Ishikawa (cell line): ENCODE measurements at regions not wholly inside any gene's neighbourhood (a gene's known extent, or its start where the extent isn't known, plus 50 kb on each side); places are given as distances from the start of the nearest gene placed in this dataset.

Source experiments
- CREB1 ChIP-seq: IDR thresholded peaks from 2 replicates; pipeline ENCODE4 v1.6.1; 2012; ENCODE audit warnings: low read depth
- EGR1 ChIP-seq: IDR thresholded peaks from 2 replicates; pipeline ENCODE4 v1.6.1; 2012
- EP300 ChIP-seq: IDR thresholded peaks from 2 replicates; pipeline ENCODE4 v1.6.1; 2012; ENCODE audit warnings: borderline replicate concordance
- FOXM1 ChIP-seq: IDR thresholded peaks from 2 replicates; pipeline ENCODE4 v1.6.1; 2012; ENCODE audit warnings: low read depth, borderline replicate concordance
- MAX ChIP-seq: IDR thresholded peaks from 2 replicates; pipeline ENCODE4 v1.6.1; 2012
- RAD21 ChIP-seq: IDR thresholded peaks from 2 replicates; pipeline ENCODE4 v1.6.1; 2012; ENCODE audit warnings: low read depth
- TCF12 ChIP-seq: IDR thresholded peaks from 2 replicates; pipeline ENCODE4 v1.6.1; 2012; ENCODE audit warnings: low read depth
- TEAD4 ChIP-seq: IDR thresholded peaks from 2 replicates; pipeline ENCODE4 v1.6.1; 2012
- USF1 ChIP-seq: IDR thresholded peaks from 2 replicates; pipeline ENCODE4 v1.6.1; 2012
- YY1 ChIP-seq: IDR thresholded peaks from 2 replicates; pipeline ENCODE4 v1.6.1; 2012; ENCODE audit warnings: low read depth
- TF ChIP-seq, protein P1 (sequence below): IDR thresholded peaks from 2 replicates; pipeline ENCODE4 v1.6.1; 2012; ENCODE audit warnings: low read depth, mild to moderate bottlenecking

DNA sequence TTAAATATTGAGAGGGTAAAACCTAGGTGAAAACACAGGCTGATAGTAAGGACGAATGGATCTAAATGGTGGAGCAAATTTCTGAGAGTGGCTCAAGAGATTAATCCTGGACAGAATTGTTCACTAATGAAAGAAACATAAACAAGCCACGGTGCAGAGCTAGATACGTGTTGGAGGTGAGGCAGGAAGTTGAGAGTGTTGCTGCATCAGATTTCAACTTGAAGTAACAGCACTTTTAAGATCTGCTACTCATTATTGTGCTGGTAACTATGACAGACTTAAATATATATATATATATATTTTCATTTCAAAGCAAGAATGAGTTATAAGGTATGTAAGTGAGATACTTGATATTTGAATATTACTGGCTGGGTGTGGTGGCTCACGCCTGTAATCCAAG lies 64.9 kb downstream of the PTGS2 start:
- TF ChIP-seq, protein P1, sequence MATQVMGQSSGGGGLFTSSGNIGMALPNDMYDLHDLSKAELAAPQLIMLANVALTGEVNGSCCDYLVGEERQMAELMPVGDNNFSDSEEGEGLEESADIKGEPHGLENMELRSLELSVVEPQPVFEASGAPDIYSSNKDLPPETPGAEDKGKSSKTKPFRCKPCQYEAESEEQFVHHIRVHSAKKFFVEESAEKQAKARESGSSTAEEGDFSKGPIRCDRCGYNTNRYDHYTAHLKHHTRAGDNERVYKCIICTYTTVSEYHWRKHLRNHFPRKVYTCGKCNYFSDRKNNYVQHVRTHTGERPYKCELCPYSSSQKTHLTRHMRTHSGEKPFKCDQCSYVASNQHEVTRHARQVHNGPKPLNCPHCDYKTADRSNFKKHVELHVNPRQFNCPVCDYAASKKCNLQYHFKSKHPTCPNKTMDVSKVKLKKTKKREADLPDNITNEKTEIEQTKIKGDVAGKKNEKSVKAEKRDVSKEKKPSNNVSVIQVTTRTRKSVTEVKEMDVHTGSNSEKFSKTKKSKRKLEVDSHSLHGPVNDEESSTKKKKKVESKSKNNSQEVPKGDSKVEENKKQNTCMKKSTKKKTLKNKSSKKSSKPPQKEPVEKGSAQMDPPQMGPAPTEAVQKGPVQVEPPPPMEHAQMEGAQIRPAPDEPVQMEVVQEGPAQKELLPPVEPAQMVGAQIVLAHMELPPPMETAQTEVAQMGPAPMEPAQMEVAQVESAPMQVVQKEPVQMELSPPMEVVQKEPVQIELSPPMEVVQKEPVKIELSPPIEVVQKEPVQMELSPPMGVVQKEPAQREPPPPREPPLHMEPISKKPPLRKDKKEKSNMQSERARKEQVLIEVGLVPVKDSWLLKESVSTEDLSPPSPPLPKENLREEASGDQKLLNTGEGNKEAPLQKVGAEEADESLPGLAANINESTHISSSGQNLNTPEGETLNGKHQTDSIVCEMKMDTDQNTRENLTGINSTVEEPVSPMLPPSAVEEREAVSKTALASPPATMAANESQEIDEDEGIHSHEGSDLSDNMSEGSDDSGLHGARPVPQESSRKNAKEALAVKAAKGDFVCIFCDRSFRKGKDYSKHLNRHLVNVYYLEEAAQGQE: no peak
- TF ChIP-seq FOXM1 (no peak), MAX (no peak), YY1 (no peak), EP300 (no peak), RAD21 (no peak), TCF12 (no peak), USF1 (no peak), TEAD4 (no peak), CREB1 (no peak), EGR1 (no peak)
